NB4 (cell line): ENCODE measurements at regions not wholly inside any gene's neighbourhood (a gene's known extent, or its start where the extent isn't known, plus 50 kb on each side); places are given as distances from the start of the nearest gene placed in this dataset.

ENCODE experiments used
- DNase-seq: peaks from one replicate; pipeline ENCODE4 v3.0.0; 2010; ENCODE audit warnings: low read depth
- H3K4me3 ChIP-seq: one replicate; pipeline ENCODE4 v1.5.1; 2011; ENCODE audit warnings: mild to moderate bottlenecking, low read depth, low read length, moderate library complexity
- MAX ChIP-seq: IDR thresholded peaks from 2 replicates; pipeline ENCODE4 v1.6.1; 2011; ENCODE audit warnings: low read depth, low read length
- MYC ChIP-seq: IDR thresholded peaks from 2 replicates; pipeline ENCODE4 v1.6.1; 2011; ENCODE audit warnings: low read depth, low read length
- POLR2A ChIP-seq: IDR thresholded peaks from 2 replicates; pipeline ENCODE4 v1.6.1; 2011; ENCODE audit warnings: mild to moderate bottlenecking; ENCODE audit not compliant: insufficient read length; ENCODE audit errors: extremely low read depth
- TF ChIP-seq, protein P1 (sequence below): IDR thresholded peaks from one replicate; pipeline ENCODE4 v1.5.1; 2012; ENCODE audit warnings: low read depth, low read length

DNA sequence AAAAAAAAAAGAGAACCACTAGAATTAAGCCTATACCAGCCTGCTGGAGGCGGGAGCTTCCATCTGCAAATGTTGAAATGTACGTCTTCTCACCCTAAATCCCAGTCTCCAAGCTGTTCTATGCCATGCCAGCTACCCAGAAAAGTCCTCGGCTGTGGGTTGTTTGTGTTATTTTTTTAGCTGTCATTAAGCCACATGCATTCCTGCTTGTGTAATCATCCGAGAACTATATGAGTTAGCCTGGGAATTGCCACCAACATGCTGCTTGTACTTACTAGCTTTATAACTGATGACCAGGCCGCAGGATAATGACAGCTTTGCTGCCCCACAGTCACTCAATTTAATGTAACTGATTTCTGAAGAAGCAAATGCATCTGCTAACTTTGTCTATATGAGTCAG, 313.9 kb upstream of the SALL1 start:
- TF ChIP-seq MAX (no peak), POLR2A (no peak), MYC (no peak)
- TF ChIP-seq, protein P1, sequence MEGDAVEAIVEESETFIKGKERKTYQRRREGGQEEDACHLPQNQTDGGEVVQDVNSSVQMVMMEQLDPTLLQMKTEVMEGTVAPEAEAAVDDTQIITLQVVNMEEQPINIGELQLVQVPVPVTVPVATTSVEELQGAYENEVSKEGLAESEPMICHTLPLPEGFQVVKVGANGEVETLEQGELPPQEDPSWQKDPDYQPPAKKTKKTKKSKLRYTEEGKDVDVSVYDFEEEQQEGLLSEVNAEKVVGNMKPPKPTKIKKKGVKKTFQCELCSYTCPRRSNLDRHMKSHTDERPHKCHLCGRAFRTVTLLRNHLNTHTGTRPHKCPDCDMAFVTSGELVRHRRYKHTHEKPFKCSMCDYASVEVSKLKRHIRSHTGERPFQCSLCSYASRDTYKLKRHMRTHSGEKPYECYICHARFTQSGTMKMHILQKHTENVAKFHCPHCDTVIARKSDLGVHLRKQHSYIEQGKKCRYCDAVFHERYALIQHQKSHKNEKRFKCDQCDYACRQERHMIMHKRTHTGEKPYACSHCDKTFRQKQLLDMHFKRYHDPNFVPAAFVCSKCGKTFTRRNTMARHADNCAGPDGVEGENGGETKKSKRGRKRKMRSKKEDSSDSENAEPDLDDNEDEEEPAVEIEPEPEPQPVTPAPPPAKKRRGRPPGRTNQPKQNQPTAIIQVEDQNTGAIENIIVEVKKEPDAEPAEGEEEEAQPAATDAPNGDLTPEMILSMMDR: no peak
- no peak for DNase-seq
- no peak overlapping the region for H3K4me3 ChIP-seq

DNA sequence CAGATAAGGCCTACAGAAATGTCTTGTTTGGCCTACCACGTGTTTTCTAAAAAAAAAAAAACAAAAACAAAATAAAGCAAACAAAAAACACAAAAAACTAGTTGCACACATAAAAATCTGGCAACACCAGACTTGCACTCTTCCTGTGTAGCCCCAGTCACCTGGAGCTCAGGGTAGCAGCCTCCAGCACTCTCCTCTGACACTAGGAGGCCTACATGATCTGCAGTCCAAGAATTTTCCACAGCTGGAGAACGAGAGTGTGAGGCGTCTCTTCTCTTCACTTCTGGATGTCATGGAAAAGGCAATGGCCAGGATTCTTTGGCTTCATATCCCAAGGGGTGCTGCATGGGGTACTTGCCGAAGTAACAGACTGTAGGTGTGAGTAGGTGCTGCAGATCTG, 310.2 kb upstream of the SALL1 start:
- no peak for TF ChIP-seq MYC
- TF ChIP-seq POLR2A: no peak
- TF ChIP-seq, protein P1: no peak
- no peak for TF ChIP-seq MAX
- H3K4me3 ChIP-seq: no peak overlapping the region
- DNase-seq: no peak

GRCh38 chr16:51458356-51459140, 307.5 kb upstream of the SALL1 start:
- H3K4me3 ChIP-seq: no peak overlapping the region
- DNase-seq: no peak
- TF ChIP-seq MAX (no peak), MYC (no peak), POLR2A (no peak)
- TF ChIP-seq, protein P1: no peak

GRCh38 chr16:51457775-51458174, 306.7 kb upstream of the SALL1 start:
- no peak overlapping the region for H3K4me3 ChIP-seq
- DNase-seq: no peak
- TF ChIP-seq MAX: no peak
- TF ChIP-seq, protein P1: no peak
- TF ChIP-seq POLR2A: no peak
- no peak for TF ChIP-seq MYC

DNA sequence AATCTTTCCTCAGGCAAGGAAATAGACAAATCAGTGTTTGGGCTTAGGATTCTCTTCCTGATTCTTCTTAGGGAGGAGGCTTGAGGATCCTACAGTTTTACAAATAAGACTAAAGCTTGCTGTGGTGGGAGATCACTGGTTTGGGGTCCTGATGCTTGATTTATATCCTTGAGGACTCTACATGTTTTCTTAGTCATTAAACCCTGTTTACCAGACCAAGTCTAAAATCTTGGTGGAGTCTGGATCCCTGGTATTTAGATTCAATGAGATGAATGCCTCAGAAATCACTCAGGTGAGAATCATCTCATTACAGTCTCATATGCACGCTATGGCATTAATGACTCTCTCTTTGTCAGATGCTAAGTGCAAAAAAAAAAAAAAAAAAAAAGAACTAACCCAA, 304.3 kb upstream of the SALL1 start:
- TF ChIP-seq MAX (no peak), POLR2A (no peak), MYC (no peak)
- TF ChIP-seq, protein P1: no peak
- no peak overlapping the region for H3K4me3 ChIP-seq

More for the DNA sequence above, 304.3 kb upstream of the SALL1 start:
- DNase-seq: no peak
